ENCODE measurements at regions not wholly inside any gene's neighbourhood (a gene's known extent, or its start where the extent isn't known, plus 50 kb on each side); places are given as distances from the start of the nearest gene placed in this dataset.

DNA sequence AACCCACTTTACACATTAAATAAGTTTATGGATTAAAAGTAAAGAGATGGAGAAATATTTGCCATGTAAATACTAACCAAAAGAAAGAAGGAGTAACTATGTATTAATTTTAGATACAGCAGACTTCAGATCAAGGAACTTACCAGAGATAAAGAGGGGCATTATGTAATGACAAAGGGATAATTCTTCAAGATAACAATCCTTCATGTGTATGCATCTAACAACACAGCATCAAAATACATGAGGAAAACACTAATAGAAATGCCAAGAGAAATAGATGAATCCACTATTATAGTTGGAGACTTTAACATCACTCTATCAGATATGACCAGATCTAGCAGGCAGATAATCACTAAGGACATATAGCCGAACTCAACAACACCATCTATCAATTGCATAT, 149.8 kb upstream of the ANKRD55 start:
- TF ChIP-seq, protein P1, sequence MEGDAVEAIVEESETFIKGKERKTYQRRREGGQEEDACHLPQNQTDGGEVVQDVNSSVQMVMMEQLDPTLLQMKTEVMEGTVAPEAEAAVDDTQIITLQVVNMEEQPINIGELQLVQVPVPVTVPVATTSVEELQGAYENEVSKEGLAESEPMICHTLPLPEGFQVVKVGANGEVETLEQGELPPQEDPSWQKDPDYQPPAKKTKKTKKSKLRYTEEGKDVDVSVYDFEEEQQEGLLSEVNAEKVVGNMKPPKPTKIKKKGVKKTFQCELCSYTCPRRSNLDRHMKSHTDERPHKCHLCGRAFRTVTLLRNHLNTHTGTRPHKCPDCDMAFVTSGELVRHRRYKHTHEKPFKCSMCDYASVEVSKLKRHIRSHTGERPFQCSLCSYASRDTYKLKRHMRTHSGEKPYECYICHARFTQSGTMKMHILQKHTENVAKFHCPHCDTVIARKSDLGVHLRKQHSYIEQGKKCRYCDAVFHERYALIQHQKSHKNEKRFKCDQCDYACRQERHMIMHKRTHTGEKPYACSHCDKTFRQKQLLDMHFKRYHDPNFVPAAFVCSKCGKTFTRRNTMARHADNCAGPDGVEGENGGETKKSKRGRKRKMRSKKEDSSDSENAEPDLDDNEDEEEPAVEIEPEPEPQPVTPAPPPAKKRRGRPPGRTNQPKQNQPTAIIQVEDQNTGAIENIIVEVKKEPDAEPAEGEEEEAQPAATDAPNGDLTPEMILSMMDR (IDR thresholded peaks at IDR 0.05) = no peak
- TF ChIP-seq POLR2AphosphoS5 (IDR thresholded peaks at IDR 0.05) (no peak), POLR2A (IDR thresholded peaks at IDR 0.05) (no peak), EP300 (IDR thresholded peaks at IDR 0.05) (no peak)

All from stomach (tissue), 4 donors.